ENCODE measurements at regions not wholly inside any gene's neighbourhood (a gene's known extent, or its start where the extent isn't known, plus 50 kb on each side); places are given as distances from the start of the nearest gene placed in this dataset.

DNA sequence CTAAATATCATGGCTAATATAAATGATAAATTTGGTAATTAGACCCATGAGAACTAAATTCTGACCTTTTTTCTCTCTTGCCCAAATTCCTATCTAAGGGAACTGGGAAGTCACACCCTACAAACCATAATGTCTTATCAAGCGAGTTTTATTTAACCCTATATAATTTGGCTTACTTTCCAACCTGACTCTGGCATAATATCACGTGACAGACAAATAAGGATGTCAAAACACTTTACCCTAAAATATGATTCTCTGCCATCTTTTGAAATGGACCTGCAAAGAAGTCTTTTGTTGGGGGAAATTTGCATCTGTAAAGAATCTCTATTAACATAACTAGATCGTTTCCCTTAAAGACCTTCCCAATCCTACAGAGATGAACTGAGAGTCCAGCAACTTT is 1823.5 kb upstream of the LRRTM1 start:
- TF ChIP-seq, protein P1, sequence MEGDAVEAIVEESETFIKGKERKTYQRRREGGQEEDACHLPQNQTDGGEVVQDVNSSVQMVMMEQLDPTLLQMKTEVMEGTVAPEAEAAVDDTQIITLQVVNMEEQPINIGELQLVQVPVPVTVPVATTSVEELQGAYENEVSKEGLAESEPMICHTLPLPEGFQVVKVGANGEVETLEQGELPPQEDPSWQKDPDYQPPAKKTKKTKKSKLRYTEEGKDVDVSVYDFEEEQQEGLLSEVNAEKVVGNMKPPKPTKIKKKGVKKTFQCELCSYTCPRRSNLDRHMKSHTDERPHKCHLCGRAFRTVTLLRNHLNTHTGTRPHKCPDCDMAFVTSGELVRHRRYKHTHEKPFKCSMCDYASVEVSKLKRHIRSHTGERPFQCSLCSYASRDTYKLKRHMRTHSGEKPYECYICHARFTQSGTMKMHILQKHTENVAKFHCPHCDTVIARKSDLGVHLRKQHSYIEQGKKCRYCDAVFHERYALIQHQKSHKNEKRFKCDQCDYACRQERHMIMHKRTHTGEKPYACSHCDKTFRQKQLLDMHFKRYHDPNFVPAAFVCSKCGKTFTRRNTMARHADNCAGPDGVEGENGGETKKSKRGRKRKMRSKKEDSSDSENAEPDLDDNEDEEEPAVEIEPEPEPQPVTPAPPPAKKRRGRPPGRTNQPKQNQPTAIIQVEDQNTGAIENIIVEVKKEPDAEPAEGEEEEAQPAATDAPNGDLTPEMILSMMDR (IDR thresholded peaks at IDR 0.05; ENCODE audit: insufficient read depth, low read length, poor library complexity, severe bottlenecking), result no peak
- no peak for TF ChIP-seq EZH2phosphoT487 (conservative IDR thresholded peaks at IDR 0.05; ENCODE audit: low read length)

All from SU-DHL-6 (cell line).